Activated T-helper 2 cell treated with anti-CD3 and anti-CD28 coated beads, Interferon-gamma antibody, Interleukin-2, Interleukin-4, amounts not matched to agents 10 μg/mL and 5 μg/mL and 100 μg/mL, durations not matched to agents 14 hours and 24 hours and 36 hours (primary cell): ENCODE measurements at regions not wholly inside any gene's neighbourhood (a gene's known extent, or its start where the extent isn't known, plus 50 kb on each side); places are given as distances from the start of the nearest gene placed in this dataset.
"Not testable (repeated sequence)": the region's sequence is repeated elsewhere in the genome, so short reads cannot be mapped to it uniquely, and the experiment has no call there.

ENCODE experiments used
- DNase-seq: peaks from one replicate; pipeline ENCODE4 v3.0.0; 2021; ENCODE audit warnings: low spot score
- H3K27ac Mint-ChIP-seq: one replicate; pipeline ENCODE4 v1.8.0; 2021; ENCODE audit warnings: mixed read lengths
- H3K27me3 Mint-ChIP-seq: one replicate; pipeline ENCODE4 v1.8.0; 2021; ENCODE audit warnings: low read depth, mixed read lengths
- H3K36me3 Mint-ChIP-seq: one replicate; pipeline ENCODE4 v1.8.0; 2021; ENCODE audit warnings: low read depth, mixed read lengths
- H3K4me1 Mint-ChIP-seq: one replicate; pipeline ENCODE4 v1.8.0; 2021; ENCODE audit warnings: low read depth, mixed read lengths
- H3K4me3 Mint-ChIP-seq: one replicate; pipeline ENCODE4 v1.8.0; 2021; ENCODE audit warnings: low read depth, mild to moderate bottlenecking, moderate library complexity, mixed read lengths
- H3K9me3 Mint-ChIP-seq: one replicate; pipeline ENCODE4 v1.8.0; 2021; ENCODE audit warnings: mixed read lengths
- intact Hi-C: fragments of 100-400 bp; cut with micrococcal nuclease; formaldehyde crosslinking; loops from one replicate; pipeline ENCODE4 v1.15.1; 2023

DNA sequence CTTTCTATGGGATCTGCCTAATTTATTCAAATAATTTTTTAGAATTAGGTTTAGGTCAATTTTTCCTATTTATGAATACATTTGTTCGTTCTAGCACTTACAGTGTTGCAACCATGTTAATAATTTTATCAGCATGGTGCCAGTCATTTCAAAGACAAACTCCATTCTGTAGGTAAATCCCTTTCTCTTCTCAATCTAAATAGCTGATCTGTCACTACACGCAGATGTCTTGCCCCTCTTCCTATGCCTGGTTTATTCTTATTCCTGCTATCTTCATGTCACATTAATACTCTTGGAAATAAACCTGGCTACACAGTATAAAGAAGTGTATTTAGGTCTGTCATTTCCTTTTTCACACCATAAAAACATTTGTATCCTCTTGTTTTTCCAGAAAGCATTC, 1172.4 kb downstream of the BRINP3 start:
- H3K4me1 Mint-ChIP-seq, result no peaks in the 10 kb centered on the region
- intact Hi-C loops, result no loop called here
- H3K4me3 Mint-ChIP-seq, result no peak overlapping the region
- H3K9me3 Mint-ChIP-seq, result peaks cover 23% of the 10 kb centered on the region
- no peaks in the 10 kb centered on the region for H3K27me3 Mint-ChIP-seq
- H3K36me3 Mint-ChIP-seq, result no peaks in the 10 kb centered on the region
- H3K27ac Mint-ChIP-seq, result no peak overlapping the region
- no peak for DNase-seq

DNA sequence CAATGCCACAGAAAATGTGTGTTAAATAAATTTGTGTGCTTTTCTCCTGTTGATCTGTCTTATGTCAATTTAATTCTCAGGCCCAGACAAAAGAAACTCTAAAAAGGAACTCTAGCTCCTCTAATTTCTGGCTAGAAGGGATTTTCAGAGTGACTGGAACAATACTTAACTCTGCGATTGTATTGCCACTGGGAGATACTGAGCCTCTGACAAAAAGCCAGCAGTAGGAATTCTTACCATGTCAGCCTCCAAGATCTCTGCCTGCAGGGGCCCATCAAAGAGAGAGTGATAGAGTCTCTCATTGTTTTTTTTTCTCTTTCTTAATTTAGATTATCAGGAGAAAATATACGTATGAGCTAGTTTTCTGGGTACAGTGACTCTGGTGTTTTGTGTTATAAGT, 1165.7 kb downstream of the BRINP3 start:
- no peak for DNase-seq
- Mint-ChIP-seq H3K9me3 (peaks cover 13% of the 10 kb centered on the region), H3K27ac (no peak overlapping the region), H3K4me3 (no peak overlapping the region), H3K4me1 (no peaks in the 10 kb centered on the region), H3K27me3 (no peaks in the 10 kb centered on the region), H3K36me3 (no peaks in the 10 kb centered on the region)
- intact Hi-C loops, result no loop called here

DNA sequence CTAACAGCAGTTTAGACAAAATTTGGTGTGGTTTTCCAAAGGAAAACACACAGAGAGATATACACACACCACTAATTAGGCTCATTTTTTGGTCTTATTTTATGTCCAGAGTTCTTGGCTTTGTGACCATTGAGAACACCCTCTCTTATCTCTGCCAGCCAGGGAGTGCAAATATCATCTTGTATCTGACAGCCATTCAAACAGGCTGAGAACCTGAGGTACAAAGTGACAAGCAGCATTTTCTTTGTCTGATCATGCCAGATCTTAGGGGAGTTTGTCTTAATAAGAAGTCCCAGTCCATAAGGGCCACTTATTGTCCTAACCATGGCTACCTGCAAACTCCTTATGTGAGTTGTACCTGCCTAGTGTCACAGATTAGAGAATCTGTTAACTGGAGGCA, 1165.2 kb downstream of the BRINP3 start:
- H3K27me3 Mint-ChIP-seq, result no peaks in the 10 kb centered on the region
- no peak overlapping the region for H3K4me3 Mint-ChIP-seq
- intact Hi-C loops, result no loop called here

DNA sequence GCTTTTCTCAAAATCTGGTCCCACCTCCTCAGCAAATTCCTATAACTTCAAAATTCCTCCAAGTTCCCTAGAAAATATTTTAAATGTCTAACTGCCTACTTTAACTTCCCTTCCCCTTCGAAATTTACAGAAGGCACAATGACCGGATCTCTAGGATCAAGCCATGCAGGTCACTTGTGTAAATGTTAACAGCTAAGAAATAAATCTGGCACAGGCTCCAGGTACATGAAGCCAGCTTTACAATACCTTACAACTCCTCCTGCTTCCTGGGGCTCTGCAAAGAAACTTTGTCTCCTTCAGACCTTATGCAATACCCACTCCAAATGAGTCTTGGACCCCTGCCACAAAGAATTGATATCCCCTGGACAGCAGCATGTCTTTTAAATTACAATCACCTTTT, 1164.2 kb downstream of the BRINP3 start:
- no peak for DNase-seq
- intact Hi-C loops, result no loop called here
- Mint-ChIP-seq H3K27me3 (no peaks in the 10 kb centered on the region), H3K36me3 (no peaks in the 10 kb centered on the region), H3K9me3 (peaks cover 21% of the 10 kb centered on the region), H3K4me1 (no peaks in the 10 kb centered on the region), H3K4me3 (no peak overlapping the region), H3K27ac (no peak overlapping the region)

More for the DNA sequence above, 1165.2 kb downstream of the BRINP3 start:
- DNase-seq, result no peak
- no peaks in the 10 kb centered on the region for H3K4me1 Mint-ChIP-seq
- no peak overlapping the region for H3K27ac Mint-ChIP-seq
- H3K36me3 Mint-ChIP-seq, result no peaks in the 10 kb centered on the region
- H3K9me3 Mint-ChIP-seq, result peaks cover 17% of the 10 kb centered on the region

DNA sequence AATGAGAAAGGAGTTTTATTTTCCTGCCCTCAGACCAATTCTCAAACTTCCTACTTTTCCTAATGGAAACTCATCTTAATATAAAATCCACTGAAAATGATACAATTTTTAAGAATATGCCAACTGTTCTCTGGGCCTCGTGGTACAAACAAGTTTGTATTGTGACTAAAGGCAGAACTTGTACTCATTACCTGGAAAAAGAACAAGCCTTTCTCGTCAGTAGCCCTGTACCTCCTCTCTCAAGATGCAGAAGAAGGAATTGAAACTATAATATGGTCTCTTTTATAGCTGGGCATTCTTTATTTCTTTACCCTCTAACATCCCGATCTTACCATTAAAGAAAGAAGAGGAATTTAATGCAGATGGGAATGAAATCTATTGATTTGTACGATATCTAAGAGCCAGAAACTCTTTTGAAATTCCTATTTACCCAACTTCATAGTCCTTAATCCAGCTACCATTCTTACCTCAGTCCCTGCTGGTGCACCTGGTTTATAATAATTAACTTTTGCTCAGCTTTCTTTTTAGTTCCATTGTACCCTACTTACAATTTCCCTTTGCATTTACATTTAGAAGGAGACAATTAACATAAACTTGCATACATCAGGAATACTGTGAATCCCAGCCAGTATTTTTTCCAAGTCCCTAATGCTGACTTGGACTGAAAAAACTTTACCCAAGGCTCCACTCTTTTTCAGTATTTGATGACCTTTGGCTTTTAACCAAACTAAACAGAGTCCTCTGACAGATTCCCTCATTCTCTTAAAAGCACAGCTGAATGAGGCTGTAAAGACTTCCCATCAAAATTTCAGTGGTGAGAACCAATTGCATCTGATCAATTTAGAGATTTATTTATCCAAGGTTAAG, 1162.4 kb downstream of the BRINP3 start:
- no peak for DNase-seq
- H3K27ac Mint-ChIP-seq, result no peak overlapping the region
- peaks cover 27% of the 10 kb centered on the region for H3K9me3 Mint-ChIP-seq
- no peaks in the 10 kb centered on the region for H3K36me3 Mint-ChIP-seq
- no peaks in the 10 kb centered on the region for H3K4me1 Mint-ChIP-seq
- no peak overlapping the region for H3K4me3 Mint-ChIP-seq
- intact Hi-C loops, result no loop called here
- no peaks in the 10 kb centered on the region for H3K27me3 Mint-ChIP-seq

DNA sequence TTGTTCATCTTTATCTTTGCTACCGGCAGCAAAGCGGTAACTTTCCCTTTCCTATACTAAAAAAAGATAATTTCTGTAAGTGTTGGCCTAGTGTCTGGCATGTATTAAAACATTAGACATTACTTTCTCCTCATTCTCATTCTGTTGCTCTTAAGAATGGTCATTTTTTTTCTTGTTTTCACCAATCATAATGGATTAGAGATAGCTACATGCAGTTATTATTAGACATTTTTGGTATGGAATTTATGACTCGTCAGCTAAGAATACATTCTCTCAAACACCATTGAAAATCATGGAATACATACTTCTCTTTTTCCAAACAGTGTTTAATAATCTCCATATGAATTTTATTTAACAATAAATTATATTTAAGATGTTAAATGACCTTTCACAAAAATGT, 1154.6 kb downstream of the BRINP3 start:
- Mint-ChIP-seq H3K36me3 (no peaks in the 10 kb centered on the region), H3K27me3 (no peaks in the 10 kb centered on the region), H3K4me3 (no peak overlapping the region), H3K4me1 (no peaks in the 10 kb centered on the region), H3K9me3 (peaks cover 12% of the 10 kb centered on the region), H3K27ac (no peak overlapping the region)
- DNase-seq, result no peak
- intact Hi-C loops, result no loop called here

DNA sequence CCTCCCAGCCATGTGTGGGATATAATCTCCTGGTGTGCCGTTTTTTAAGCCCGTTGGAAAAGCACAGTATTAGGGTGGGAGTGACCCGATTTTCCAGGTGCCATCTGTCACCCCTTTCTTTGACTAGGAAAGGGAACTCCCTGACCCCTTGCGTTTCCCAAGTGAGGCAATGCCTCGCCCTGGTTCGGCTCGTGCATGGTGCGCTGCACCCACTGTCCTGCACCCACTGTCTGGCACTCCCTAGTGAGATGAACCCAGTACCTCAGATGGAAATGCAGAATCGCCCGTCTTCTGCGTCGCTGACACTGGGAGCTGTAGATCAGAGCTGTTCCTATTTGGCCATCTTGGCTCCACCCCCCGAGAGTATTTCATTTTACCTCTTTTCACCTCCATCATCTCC, 1146.6 kb downstream of the BRINP3 start:
- H3K27me3 Mint-ChIP-seq, H3K27ac Mint-ChIP-seq, intact Hi-C loops, H3K4me1 Mint-ChIP-seq, H3K4me3 Mint-ChIP-seq, DNase-seq, H3K36me3 Mint-ChIP-seq: not testable (repeated sequence)
- peaks cover 32% of the 10 kb centered on the region for H3K9me3 Mint-ChIP-seq

DNA sequence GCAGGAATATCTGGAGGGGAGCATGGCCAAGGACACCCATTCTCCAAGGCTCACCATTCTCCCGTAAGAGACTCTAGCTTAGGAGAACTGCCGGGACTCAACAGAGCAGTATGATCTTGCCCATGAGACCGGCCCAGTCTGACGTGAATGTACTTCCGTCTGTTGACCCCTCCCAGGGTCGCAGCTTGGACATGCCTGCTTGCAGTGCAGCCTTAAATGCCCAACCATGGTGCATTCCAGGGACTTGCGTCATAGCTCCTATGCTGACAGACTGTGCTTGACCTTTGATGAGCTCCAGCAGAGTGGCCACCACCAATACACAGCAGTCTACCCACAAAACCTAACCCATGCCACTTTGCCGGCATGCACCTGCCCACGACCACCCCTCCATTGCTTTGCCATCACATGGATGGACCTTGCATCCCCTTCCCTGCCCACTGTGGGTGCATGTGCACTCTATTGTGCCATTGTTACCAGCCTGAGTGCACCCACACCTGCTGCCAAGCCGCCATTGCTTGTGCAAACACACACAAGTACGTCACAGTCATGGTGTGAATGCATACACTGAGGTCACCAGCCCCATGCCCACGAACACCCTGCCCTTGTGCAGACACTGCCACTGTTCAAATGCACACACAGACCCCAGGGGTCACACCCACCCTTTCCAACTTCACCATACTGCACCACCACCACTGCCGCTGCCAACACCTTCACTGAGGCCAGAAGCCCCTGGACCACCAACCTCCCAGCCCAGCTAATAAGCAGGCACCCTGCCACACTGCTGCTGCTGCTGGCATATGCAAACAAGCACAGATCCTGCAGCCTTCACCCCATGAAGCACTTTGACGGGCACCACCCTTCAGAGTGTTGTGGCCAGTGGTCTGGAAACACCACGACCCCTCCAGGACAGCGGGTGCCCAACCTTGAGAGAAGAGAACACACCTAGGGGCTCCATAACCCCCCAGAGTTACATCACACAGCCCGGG, 1141.3 kb downstream of the BRINP3 start:
- Mint-ChIP-seq H3K27me3 (no peaks in the 10 kb centered on the region), H3K27ac (no peak overlapping the region), H3K9me3 (peaks cover 32% of the 10 kb centered on the region), H3K4me1 (no peaks in the 10 kb centered on the region), H3K36me3 (no peaks in the 10 kb centered on the region), H3K4me3 (no peak overlapping the region)
- no peak for DNase-seq
- intact Hi-C loops, result no loop called here

DNA sequence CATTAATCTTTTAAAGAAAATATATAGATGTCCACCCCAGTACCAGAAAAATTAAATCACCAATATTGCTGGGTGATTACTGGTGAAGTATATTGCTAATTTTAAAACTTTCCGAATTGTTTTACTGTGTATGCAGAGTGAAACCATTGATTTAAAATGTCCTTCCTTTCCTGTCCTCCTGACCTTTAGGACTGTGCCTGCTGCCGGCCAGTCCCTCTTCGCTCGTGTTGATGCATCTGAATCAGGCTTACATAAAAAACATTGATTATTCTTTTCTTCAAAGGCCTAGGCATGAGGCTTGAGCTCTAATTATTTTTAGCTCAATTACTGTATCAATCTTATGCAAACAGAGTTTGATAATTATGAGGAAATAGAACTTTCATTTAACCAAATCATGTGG, 1128.1 kb downstream of the BRINP3 start:
- H3K27ac Mint-ChIP-seq, result no peak overlapping the region
- no peaks in the 10 kb centered on the region for H3K27me3 Mint-ChIP-seq

DNA sequence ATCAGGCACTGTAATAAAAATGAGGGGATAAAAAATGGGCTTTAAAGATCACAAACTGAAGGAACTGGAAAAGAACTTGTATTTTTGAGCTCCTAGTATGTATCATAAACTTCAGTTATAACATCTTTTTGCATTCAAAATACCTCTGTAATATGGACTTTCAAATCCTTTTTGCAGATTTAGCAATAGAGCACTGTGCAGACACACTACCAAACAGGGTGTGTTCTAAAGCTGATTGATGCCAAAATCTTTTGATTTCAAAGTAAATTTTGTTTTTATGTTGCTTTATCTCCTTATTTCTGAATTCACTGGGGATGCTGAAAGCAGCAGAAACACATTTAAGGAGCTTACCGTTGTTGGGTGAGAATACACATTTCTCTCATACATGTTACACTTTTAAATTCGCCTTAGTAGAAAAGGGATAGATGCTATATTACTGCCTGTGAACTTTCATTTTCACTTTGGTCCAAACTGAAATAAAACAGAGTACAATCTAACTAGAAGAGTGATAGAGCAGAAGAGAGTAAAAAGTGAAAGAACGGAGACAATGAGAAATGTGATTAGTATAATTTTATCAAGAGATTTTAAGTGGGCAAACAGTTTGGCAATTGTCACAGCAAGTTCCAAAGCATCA, 1126.6 kb downstream of the BRINP3 start:
- H3K9me3 Mint-ChIP-seq, result peaks cover 14% of the 10 kb centered on the region
- no peaks in the 10 kb centered on the region for H3K27me3 Mint-ChIP-seq
- H3K4me3 Mint-ChIP-seq, result no peak overlapping the region
- H3K4me1 Mint-ChIP-seq, result no peaks in the 10 kb centered on the region
- no peak for DNase-seq
- intact Hi-C loops, result no loop called here
- H3K36me3 Mint-ChIP-seq, result no peaks in the 10 kb centered on the region
- no peak overlapping the region for H3K27ac Mint-ChIP-seq

More for the DNA sequence above, 1128.1 kb downstream of the BRINP3 start:
- intact Hi-C loops, result no loop called here
- Mint-ChIP-seq H3K9me3 (peaks cover 14% of the 10 kb centered on the region), H3K4me1 (no peaks in the 10 kb centered on the region), H3K36me3 (no peaks in the 10 kb centered on the region), H3K4me3 (no peak overlapping the region)
- DNase-seq, result no peak

DNA sequence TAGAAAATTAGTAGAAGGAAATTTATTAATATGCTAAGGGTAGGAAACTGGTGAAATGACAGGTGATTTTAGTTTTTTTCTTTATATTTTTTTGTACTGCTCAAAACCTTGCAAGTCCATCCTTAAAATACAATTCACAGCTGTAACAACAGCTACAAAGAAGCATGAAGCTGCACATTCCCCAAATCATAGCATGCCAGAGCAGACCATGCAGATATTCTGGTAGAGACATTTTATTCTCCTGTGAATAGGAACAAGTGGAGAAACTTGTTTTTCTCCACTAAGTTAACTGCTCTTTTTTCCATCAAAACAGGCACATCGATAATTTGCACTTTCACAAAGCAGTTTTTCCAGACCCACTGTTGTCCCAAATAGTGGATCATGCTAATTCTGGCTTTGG, 1125.7 kb downstream of the BRINP3 start:
- Mint-ChIP-seq H3K4me3 (no peak overlapping the region), H3K4me1 (no peaks in the 10 kb centered on the region), H3K27me3 (no peaks in the 10 kb centered on the region), H3K9me3 (peaks cover 14% of the 10 kb centered on the region), H3K27ac (no peak overlapping the region), H3K36me3 (no peaks in the 10 kb centered on the region)
- DNase-seq, result no peak
- intact Hi-C loops, result no loop called here

DNA sequence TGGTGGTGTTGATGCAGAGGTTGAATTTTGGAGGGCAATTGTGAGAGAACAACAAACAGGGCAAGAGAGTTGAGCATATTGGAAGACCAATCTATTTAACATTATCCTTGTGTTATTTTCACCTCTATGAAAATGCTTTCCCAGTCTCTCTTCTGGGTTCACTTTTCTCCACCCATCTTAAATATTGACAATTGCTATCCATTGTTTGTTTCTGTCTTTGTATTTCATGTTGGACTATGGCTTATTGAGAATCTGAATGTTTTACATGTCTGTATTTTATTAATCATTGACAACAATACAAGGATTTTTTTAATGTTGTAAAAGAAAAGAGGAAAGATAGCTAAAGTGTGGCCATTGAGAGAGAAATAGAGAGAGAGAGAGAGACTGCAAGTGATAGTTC, 1121.5 kb downstream of the BRINP3 start:
- no peak for DNase-seq
- no peaks in the 10 kb centered on the region for H3K4me1 Mint-ChIP-seq
- H3K27ac Mint-ChIP-seq, result no peak overlapping the region
- intact Hi-C loops, result no loop called here
- no peaks in the 10 kb centered on the region for H3K36me3 Mint-ChIP-seq
- peaks cover 13% of the 10 kb centered on the region for H3K9me3 Mint-ChIP-seq
- H3K4me3 Mint-ChIP-seq, result no peak overlapping the region
- no peaks in the 10 kb centered on the region for H3K27me3 Mint-ChIP-seq
